OCI-LY1 (cell line): ENCODE measurements at regions not wholly inside any gene's neighbourhood (a gene's known extent, or its start where the extent isn't known, plus 50 kb on each side); places are given as distances from the start of the nearest gene placed in this dataset.

Experiments used
- CTCF ChIP-seq: fragments of 200-600 bp; sonication (generic), shearing (Covaris generic); IDR thresholded peaks from 2 replicates; pipeline ENCODE4 v1.5.1; 2017; ENCODE audit warnings: mild to moderate bottlenecking, antibody characterized with exemption, low read length, moderate library complexity, mixed read lengths
- EZH2 ChIP-seq: fragments of 200-600 bp; sonication (generic), shearing (Covaris generic); IDR thresholded peaks from 2 replicates; pipeline ENCODE4 v1.8.0; 2017; ENCODE audit warnings: borderline replicate concordance, mixed run types, mild to moderate bottlenecking, antibody characterized with exemption, low read length, moderate library complexity, mixed read lengths

GRCh38 chr4:166657261-166657660, 577.0 kb downstream of the SPOCK3 start:
- TF ChIP-seq CTCF: no peak
- no peak for TF ChIP-seq EZH2
